ENCODE measurements at regions not wholly inside any gene's neighbourhood (a gene's known extent, or its start where the extent isn't known, plus 50 kb on each side); places are given as distances from the start of the nearest gene placed in this dataset.

DNA sequence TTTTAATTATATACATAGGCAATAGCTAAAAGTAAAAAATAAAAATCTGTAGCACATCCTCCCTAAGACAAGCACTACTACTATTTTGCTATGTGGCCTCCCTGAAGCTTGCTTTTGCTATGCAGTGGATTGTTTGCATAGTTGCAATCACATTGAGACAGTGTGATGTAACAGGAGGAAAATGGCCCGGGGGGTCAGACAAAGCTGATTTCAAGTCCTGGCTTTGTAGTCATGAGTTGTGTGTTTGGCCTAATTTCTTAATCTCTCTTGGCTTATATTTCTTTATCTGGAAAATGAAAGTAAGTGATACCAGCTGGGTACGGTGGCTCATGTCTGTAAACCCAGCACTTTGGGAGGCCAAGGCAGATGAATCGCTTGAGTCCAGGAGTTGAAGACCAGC lies 166.6 kb downstream of the LHFPL1 start:
- TF ChIP-seq, protein P1, sequence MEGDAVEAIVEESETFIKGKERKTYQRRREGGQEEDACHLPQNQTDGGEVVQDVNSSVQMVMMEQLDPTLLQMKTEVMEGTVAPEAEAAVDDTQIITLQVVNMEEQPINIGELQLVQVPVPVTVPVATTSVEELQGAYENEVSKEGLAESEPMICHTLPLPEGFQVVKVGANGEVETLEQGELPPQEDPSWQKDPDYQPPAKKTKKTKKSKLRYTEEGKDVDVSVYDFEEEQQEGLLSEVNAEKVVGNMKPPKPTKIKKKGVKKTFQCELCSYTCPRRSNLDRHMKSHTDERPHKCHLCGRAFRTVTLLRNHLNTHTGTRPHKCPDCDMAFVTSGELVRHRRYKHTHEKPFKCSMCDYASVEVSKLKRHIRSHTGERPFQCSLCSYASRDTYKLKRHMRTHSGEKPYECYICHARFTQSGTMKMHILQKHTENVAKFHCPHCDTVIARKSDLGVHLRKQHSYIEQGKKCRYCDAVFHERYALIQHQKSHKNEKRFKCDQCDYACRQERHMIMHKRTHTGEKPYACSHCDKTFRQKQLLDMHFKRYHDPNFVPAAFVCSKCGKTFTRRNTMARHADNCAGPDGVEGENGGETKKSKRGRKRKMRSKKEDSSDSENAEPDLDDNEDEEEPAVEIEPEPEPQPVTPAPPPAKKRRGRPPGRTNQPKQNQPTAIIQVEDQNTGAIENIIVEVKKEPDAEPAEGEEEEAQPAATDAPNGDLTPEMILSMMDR (IDR thresholded peaks at IDR 0.05): no peak
- TF ChIP-seq POLR2A (IDR thresholded peaks at IDR 0.05; ENCODE audit: low read depth): no peak
- no peak for TF ChIP-seq EP300 (IDR thresholded peaks at IDR 0.05)

All from esophagus muscularis mucosa (tissue), 4 donors.